CMK (cell line): ENCODE measurements at regions not wholly inside any gene's neighbourhood (a gene's known extent, or its start where the extent isn't known, plus 50 kb on each side); places are given as distances from the start of the nearest gene placed in this dataset.
"Not testable (repeated sequence)": the region's sequence is repeated elsewhere in the genome, so short reads cannot be mapped to it uniquely, and the experiment has no call there.

Experiments
- DNase-seq: peaks from one replicate; pipeline ENCODE4 v3.0.0-alpha.2; 2010; ENCODE audit warnings: low read depth

- DNase-seq = no peak
These were observed 830.2 kb upstream of the SORCS1 start for GRCh38 chr10:107994621-107995270.

- DNase-seq = no peak
These were observed 822.1 kb upstream of the SORCS1 start for GRCh38 chr10:107986571-107986970.

- DNase-seq = no peak
These were observed 820.1 kb upstream of the SORCS1 start for GRCh38 chr10:107984581-107984980.

GRCh38 chr10:107984149-107984548, 819.6 kb upstream of the SORCS1 start:
- no peak for DNase-seq

- DNase-seq = no peak
These were observed 813.9 kb upstream of the SORCS1 start for GRCh38 chr10:107978455-107978854.

- no peak for DNase-seq
These were observed 807.5 kb upstream of the SORCS1 start for GRCh38 chr10:107971973-107972372.

- no peak for DNase-seq
These were observed 806.9 kb upstream of the SORCS1 start for GRCh38 chr10:107971411-107971810.

- DNase-seq = no peak
These were observed 806.0 kb upstream of the SORCS1 start for GRCh38 chr10:107970512-107970911.

GRCh38 chr10:107969936-107970335, 805.4 kb upstream of the SORCS1 start:
- no peak for DNase-seq

GRCh38 chr10:107966826-107967225, 802.3 kb upstream of the SORCS1 start:
- DNase-seq = no peak

- DNase-seq = no peak
These were observed 788.4 kb upstream of the SORCS1 start for GRCh38 chr10:107952649-107953556.

- DNase-seq = not testable (repeated sequence)
These were observed 786.0 kb upstream of the SORCS1 start for GRCh38 chr10:107950411-107951062.

GRCh38 chr10:107942826-107943225, 778.3 kb upstream of the SORCS1 start:
- DNase-seq = no peak

GRCh38 chr10:107933076-107933475, 768.6 kb upstream of the SORCS1 start:
- DNase-seq = no peak

- no peak for DNase-seq
These were observed 767.3 kb upstream of the SORCS1 start for GRCh38 chr10:107931808-107932207.

GRCh38 chr10:107930037-107930436, 765.5 kb upstream of the SORCS1 start:
- no peak for DNase-seq

GRCh38 chr10:107924458-107924857, 760.0 kb upstream of the SORCS1 start:
- no peak for DNase-seq

GRCh38 chr10:107919626-107920235, 755.2 kb upstream of the SORCS1 start:
- no peak for DNase-seq

- DNase-seq = no peak
These were observed 753.7 kb upstream of the SORCS1 start for GRCh38 chr10:107918171-107918570.

- DNase-seq = no peak
These were observed 750.7 kb upstream of the SORCS1 start for GRCh38 chr10:107915215-107915610.

GRCh38 chr10:107914450-107915214, 750.1 kb upstream of the SORCS1 start:
- no peak for DNase-seq
